B cell (primary cell): ENCODE measurements at regions not wholly inside any gene's neighbourhood (a gene's known extent, or its start where the extent isn't known, plus 50 kb on each side); places are given as distances from the start of the nearest gene placed in this dataset.

ENCODE experiments used
- ATAC-seq: fragments of 200-7000 bp; cut with Tn5 transposase; one replicate; pipeline ENCODE4 v1.10.0; 2021; ENCODE audit warnings: low read depth, mild to moderate bottlenecking, moderate number of reproducible peaks, moderate library complexity
- CTCF ChIA-PET: fragments of 350-600 bp; sonication (Branson Sonifier 250); formaldehyde crosslinking; loops from one replicate; lab custom pipeline; 2021; ENCODE audit warnings: antibody characterized with exemption, inconsistent platforms; lab: Charles Lee
- POLR2A ChIA-PET: fragments of 350-600 bp; sonication (Branson Sonifier 250); formaldehyde crosslinking; loops from one replicate; lab custom pipeline; 2021; ENCODE audit warnings: antibody characterized with exemption; lab: Charles Lee
- DNase-seq: peaks from one replicate; pipeline ENCODE4 v3.0.0; 2013
- H2AFZ ChIP-seq: 2 replicates; pipeline ENCODE4 v1.6.1; 2012; ENCODE audit warnings: mild to moderate bottlenecking, low read depth, low read length; ENCODE audit not compliant: insufficient read depth, poor library complexity, severe bottlenecking
- H3K27ac ChIP-seq, 2 donors: 1 replicate in 1 of 2; 2 replicates in 1 of 2; pipeline ENCODE4 v1.5.1; 2012 to 2013; ENCODE audit warnings: low read length in 2 of 2, mild to moderate bottlenecking in 2 of 2, moderate library complexity in 1 of 2
- H3K27me3 ChIP-seq, 4 experiments: fragments of 200-600 bp in 1 of 4; sonication (generic) in 1 of 4; replicated peaks in 1 of 4; 1 replicate in 2 of 4; 2 replicates in 2 of 4; pipeline versions ENCODE4 v1.6.1 to v1.7.0; 2013 to 2016; ENCODE audit warnings: low read length in 3 of 4, mild to moderate bottlenecking in 2 of 4, mixed read lengths in 1 of 4, moderate library complexity in 1 of 4; ENCODE audit not compliant: insufficient read depth in 4 of 4, control insufficient read depth in 3 of 4; ENCODE audit errors: control extremely low read depth in 1 of 4
- H3K36me3 ChIP-seq, 2 experiments: replicated peaks in 1 of 2; 1 replicate in 1 of 2; 2 replicates in 1 of 2; pipeline versions ENCODE4 v1.6.1 to v1.7.1; 2013; ENCODE audit warnings: low read length in 1 of 2; ENCODE audit not compliant: insufficient read depth in 2 of 2, control insufficient read depth in 1 of 2; ENCODE audit errors: control extremely low read depth in 1 of 2, extremely low read depth in 1 of 2
- H3K4me1 ChIP-seq, 2 donors: fragments of 200-600 bp in 1 of 2; sonication (generic) in 1 of 2; 1 replicate in 1 of 2; 2 replicates in 1 of 2; pipeline versions ENCODE4 v1.5.1 to v1.6.1; 2013 to 2017; ENCODE audit warnings: low read length in 2 of 2; ENCODE audit not compliant: control insufficient read depth in 2 of 2, insufficient read depth in 2 of 2
- H3K4me2 ChIP-seq: replicated peaks from 2 replicates; pipeline ENCODE3; 2012; ENCODE audit warnings: mild to moderate bottlenecking, low read depth, low read length; ENCODE audit not compliant: poor library complexity, severe bottlenecking
- H3K4me3 ChIP-seq, 5 experiments: fragments of 200-600 bp in 1 of 5; sonication (generic) in 1 of 5; 1 replicate in 3 of 5; 2 replicates in 2 of 5; pipeline versions ENCODE4 v1.5.1 to v1.7.0; 2011 to 2016; ENCODE audit warnings: low read length in 4 of 5, mild to moderate bottlenecking in 4 of 5, low read depth in 2 of 5, control low read depth in 1 of 5, moderate library complexity in 1 of 5; ENCODE audit not compliant: insufficient read depth in 1 of 5; ENCODE audit errors: control extremely low read depth in 1 of 5, extremely low read depth in 1 of 5
- H3K79me2 ChIP-seq: fragments of 200-600 bp; sonication (generic); one replicate; pipeline ENCODE4 v1.6.0; 2016; ENCODE audit warnings: low read length; ENCODE audit not compliant: control insufficient read depth, insufficient read depth
- H3K9ac ChIP-seq: fragments of 200-600 bp; sonication (generic); 2 replicates; pipeline ENCODE4 v1.6.1; 2017; ENCODE audit warnings: mild to moderate bottlenecking, low read length, moderate library complexity
- H3K9me3 ChIP-seq, 3 donors: one replicate each; pipeline versions ENCODE4 v1.6.1 to v1.7.1; 2013; ENCODE audit warnings: low read length in 2 of 3; ENCODE audit not compliant: control insufficient read depth in 2 of 3, insufficient read depth in 1 of 3; ENCODE audit errors: control extremely low read depth in 1 of 3
- H4K20me1 ChIP-seq: 2 replicates; pipeline ENCODE4 v1.6.0; 2012; ENCODE audit warnings: mild to moderate bottlenecking, low read length; ENCODE audit not compliant: insufficient read depth, control insufficient read depth, poor library complexity, severe bottlenecking
- H3K27ac Mint-ChIP-seq: one replicate; pipeline ENCODE4 v1.8.0; 2021; ENCODE audit warnings: mixed read lengths
- H3K27me3 Mint-ChIP-seq: one replicate; pipeline ENCODE4 v1.8.0; 2021; ENCODE audit warnings: mixed read lengths
- H3K4me1 Mint-ChIP-seq: one replicate; pipeline ENCODE4 v1.8.0; 2021; ENCODE audit warnings: mixed read lengths
- H3K4me3 Mint-ChIP-seq: one replicate; pipeline ENCODE4 v1.8.0; 2021; ENCODE audit warnings: mixed read lengths
- H3K9me3 Mint-ChIP-seq: one replicate; pipeline ENCODE4 v1.8.0; 2022; ENCODE audit warnings: mixed read lengths; ENCODE audit not compliant: insufficient read depth
- CTCF ChIP-seq: fragments of 200-600 bp; IDR thresholded peaks from one replicate; pipeline ENCODE4 v1.8.0; 2022; ENCODE audit warnings: antibody characterized with exemption, mild to moderate bottlenecking
- EZH2 ChIP-seq: IDR thresholded peaks from 2 replicates; pipeline ENCODE4 v1.6.1; 2012; ENCODE audit warnings: borderline replicate concordance, low read depth, mild to moderate bottlenecking, moderate library complexity, low read length; ENCODE audit not compliant: insufficient read depth, poor library complexity, severe bottlenecking
- WGBS: methylation state at CpG from one replicate; pipeline ENCODE4 v1.1.5; 2013; ENCODE audit warnings: missing lambda C conversion rate; ENCODE audit not compliant: insufficient coverage; 5-methylcytosine and 5-hydroxymethylcytosine counted together
- intact Hi-C: fragments of 100-400 bp; cut with micrococcal nuclease; formaldehyde crosslinking; loops from one replicate; pipeline ENCODE4 v1.10.0; 2022

- Histone ChIP-seq H3K9ac (no peak overlapping the region), H3K4me2 (no peak overlapping the region), H3K4me3 (no peak overlapping the region), H3K36me3 (no peaks in the 10 kb centered on the region), H3K79me2 (no peaks in the 10 kb centered on the region), H3K4me1 (no peaks in the 10 kb centered on the region), H3K27ac (no peak overlapping the region), H3K9me3 (no peaks in the 10 kb centered on the region), H3K27me3 (no peaks in the 10 kb centered on the region), H2AFZ (no peak overlapping the region), H4K20me1 (no peaks in the 10 kb centered on the region)
- DNase-seq: no peak
- Mint-ChIP-seq H3K27me3 (no peaks in the 10 kb centered on the region), H3K9me3 (peaks cover 3% of the 10 kb centered on the region), H3K4me1 (no peaks in the 10 kb centered on the region), H3K4me3 (no peak overlapping the region), H3K27ac (no peak overlapping the region)
- no CpG with 5 or more reads among the region's 4 CpGs for WGBS
- intact Hi-C loops: no loop called here
- no peak for ATAC-seq
- CTCF ChIA-PET: no interaction called here
- TF ChIP-seq EZH2: no peak
- no peak for TF ChIP-seq CTCF
- POLR2A ChIA-PET: no interaction called here
Measured at GRCh38 chr5:30932273-30933017, 261.0 kb upstream of the CDH6 start.

- Histone ChIP-seq H3K4me2 (no peak overlapping the region), H3K27me3 (no peaks in the 10 kb centered on the region), H3K9me3 (no peaks in the 10 kb centered on the region), H2AFZ (no peak overlapping the region), H3K27ac (no peak overlapping the region), H3K79me2 (no peaks in the 10 kb centered on the region), H3K9ac (no peak overlapping the region), H3K36me3 (no peaks in the 10 kb centered on the region), H4K20me1 (no peaks in the 10 kb centered on the region), H3K4me3 (no peak overlapping the region), H3K4me1 (no peaks in the 10 kb centered on the region)
- POLR2A ChIA-PET: no interaction called here
- ATAC-seq (no peak), DNase-seq (no peak)
- no peak overlapping the region for H3K4me3 Mint-ChIP-seq
- intact Hi-C loops: no loop called here
- H3K27ac Mint-ChIP-seq: no peak overlapping the region
- peaks cover 4% of the 10 kb centered on the region for H3K9me3 Mint-ChIP-seq
- no peak for TF ChIP-seq CTCF
- TF ChIP-seq EZH2: no peak
- WGBS: 100% methylated on average over 1 of the region's 2 CpGs
- CTCF ChIA-PET: no interaction called here
- H3K27me3 Mint-ChIP-seq: no peaks in the 10 kb centered on the region
- H3K4me1 Mint-ChIP-seq: no peaks in the 10 kb centered on the region
Measured at GRCh38 chr5:30930736-30931135, 262.8 kb upstream of the CDH6 start.
